ENCODE measurements at regions not wholly inside any gene's neighbourhood (a gene's known extent, or its start where the extent isn't known, plus 50 kb on each side); places are given as distances from the start of the nearest gene placed in this dataset.

- no peaks in the 10 kb centered on the region for H3K9me3 ChIP-seq (ENCODE audit: control insufficient read depth in 1 of 2, insufficient read depth in 1 of 2, low read length in 2 of 2)
- H3K36me3 Mint-ChIP-seq (ENCODE audit: low read depth): no peaks in the 10 kb centered on the region
- no peak overlapping the region for H3K4me3 Mint-ChIP-seq
- peaks cover under 1% of the 10 kb centered on the region for H3K9me3 Mint-ChIP-seq
- peaks cover 0 to 3% of the 10 kb centered on the region in 2 experiments for H3K27me3 ChIP-seq (ENCODE audit: control insufficient read depth in 1 of 2, insufficient read depth in 2 of 2, low read length in 2 of 2)
- no peaks in the 10 kb centered on the region for H3K4me1 ChIP-seq (ENCODE audit: insufficient read depth, low read length)
- ChIA-PET CTCF (no interaction called here), POLR2A (no interaction called here)
- H3K27me3 Mint-ChIP-seq: no peaks in the 10 kb centered on the region
- H3K36me3 ChIP-seq (ENCODE audit: insufficient read depth, low read length): no peaks in the 10 kb centered on the region
- no peak overlapping the region for H3K27ac Mint-ChIP-seq
- no peak overlapping the region for H3K4me3 ChIP-seq (ENCODE audit: low read length)
- ATAC-seq (ENCODE audit: poor library complexity) (no peak), DNase-seq (no peak)
- intact Hi-C loops (cut with DNase I, micrococcal nuclease): no loop called here
- no peaks in the 10 kb centered on the region for H3K4me1 Mint-ChIP-seq (ENCODE audit: low read depth)
- H3K27ac ChIP-seq (ENCODE audit: low read depth in 1 of 2, low read length in 2 of 2): no peak overlapping the region
- no peak for TF ChIP-seq CTCF (IDR thresholded peaks at IDR 0.05)
These were observed 178.8 kb downstream of the EXOC5 start for GRCh38 chr14:57089901-57090300.

GRCh38 chr14:57087841-57088240 is 180.9 kb downstream of the EXOC5 start:
- no peaks in the 10 kb centered on the region for H3K9me3 Mint-ChIP-seq
- intact Hi-C loops (cut with DNase I, micrococcal nuclease): no loop called here
- DNase-seq (no peak), ATAC-seq (ENCODE audit: poor library complexity) (no peak)
- no peaks in the 10 kb centered on the region for H3K9me3 ChIP-seq (ENCODE audit: control insufficient read depth in 1 of 2, insufficient read depth in 1 of 2, low read length in 2 of 2)
- no peaks in the 10 kb centered on the region for H3K27me3 Mint-ChIP-seq
- POLR2A ChIA-PET: no interaction called here
- CTCF ChIA-PET: no interaction called here
- H3K27ac ChIP-seq (ENCODE audit: low read depth in 1 of 2, low read length in 2 of 2): no peak overlapping the region
- H3K4me1 ChIP-seq (ENCODE audit: insufficient read depth, low read length): no peaks in the 10 kb centered on the region
- H3K27ac Mint-ChIP-seq: no peak overlapping the region
- no peak overlapping the region for H3K4me3 ChIP-seq (ENCODE audit: low read length)
- no peaks in the 10 kb centered on the region for H3K36me3 ChIP-seq (ENCODE audit: insufficient read depth, low read length)
- H3K4me3 Mint-ChIP-seq: no peak overlapping the region
- peaks cover 3 to 4% of the 10 kb centered on the region in 2 experiments for H3K27me3 ChIP-seq (ENCODE audit: control insufficient read depth in 1 of 2, insufficient read depth in 2 of 2, low read length in 2 of 2)
- H3K36me3 Mint-ChIP-seq (ENCODE audit: low read depth): no peaks in the 10 kb centered on the region
- no peaks in the 10 kb centered on the region for H3K4me1 Mint-ChIP-seq (ENCODE audit: low read depth)
- TF ChIP-seq CTCF (IDR thresholded peaks at IDR 0.05): no peak

- Mint-ChIP-seq H3K27me3 (no peaks in the 10 kb centered on the region), H3K27ac (no peak overlapping the region), H3K9me3 (no peaks in the 10 kb centered on the region), H3K4me3 (no peak overlapping the region), H3K4me1 (ENCODE audit: low read depth) (no peaks in the 10 kb centered on the region), H3K36me3 (ENCODE audit: low read depth) (no peaks in the 10 kb centered on the region)
- H3K4me3 ChIP-seq (ENCODE audit: low read length): no peak overlapping the region
- H3K36me3 ChIP-seq (ENCODE audit: insufficient read depth, low read length): no peaks in the 10 kb centered on the region
- TF ChIP-seq CTCF (IDR thresholded peaks at IDR 0.05): no peak
- peaks cover 3 to 4% of the 10 kb centered on the region in 2 experiments for H3K27me3 ChIP-seq (ENCODE audit: control insufficient read depth in 1 of 2, insufficient read depth in 2 of 2, low read length in 2 of 2)
- no peak overlapping the region for H3K27ac ChIP-seq (ENCODE audit: low read depth in 1 of 2, low read length in 2 of 2)
- H3K4me1 ChIP-seq (ENCODE audit: insufficient read depth, low read length): no peaks in the 10 kb centered on the region
- CTCF ChIA-PET: no interaction called here
- DNase-seq: no peak
- no peak for ATAC-seq (ENCODE audit: poor library complexity)
- intact Hi-C loops (cut with DNase I, micrococcal nuclease): no loop called here
- POLR2A ChIA-PET: no interaction called here
- no peaks in the 10 kb centered on the region for H3K9me3 ChIP-seq (ENCODE audit: control insufficient read depth in 1 of 2, insufficient read depth in 1 of 2, low read length in 2 of 2)
These were observed 182.2 kb downstream of the EXOC5 start for GRCh38 chr14:57086271-57087162.

Data from CD4-positive, alpha-beta T cell (primary cell).